Subcutaneous abdominal adipose tissue (tissue), 5 donors: ENCODE measurements at regions not wholly inside any gene's neighbourhood (a gene's known extent, or its start where the extent isn't known, plus 50 kb on each side); places are given as distances from the start of the nearest gene placed in this dataset.

Source experiments
- H3K27ac ChIP-seq: one replicate; pipeline ENCODE4 v1.7.0; 2013; ENCODE audit warnings: low read depth, mild to moderate bottlenecking, inconsistent platforms, low read length, moderate library complexity
- H3K27me3 ChIP-seq, 5 donors: one replicate each; pipeline ENCODE4 v1.7.0; 2013; ENCODE audit warnings: low read length in 5 of 5, inconsistent platforms in 1 of 5; ENCODE audit not compliant: control insufficient read depth in 5 of 5, insufficient read depth in 4 of 5
- H3K36me3 ChIP-seq, 5 donors: one replicate each; pipeline ENCODE4 v1.7.0; 2013; ENCODE audit warnings: low read length in 5 of 5; ENCODE audit not compliant: control insufficient read depth in 5 of 5, insufficient read depth in 5 of 5
- H3K4me1 ChIP-seq, 5 donors: one replicate each; pipeline ENCODE4 v1.7.0; 2013; ENCODE audit warnings: low read length in 5 of 5, mild to moderate bottlenecking in 3 of 5, moderate library complexity in 1 of 5; ENCODE audit not compliant: control insufficient read depth in 5 of 5, insufficient read depth in 5 of 5
- H3K4me3 ChIP-seq, 5 donors: one replicate each; pipeline ENCODE4 v1.7.0; 2013; ENCODE audit warnings: low read length in 5 of 5, low read depth in 1 of 5
- H3K9ac ChIP-seq, 5 donors: one replicate each; pipeline ENCODE4 v1.7.0; 2013; ENCODE audit warnings: low read length in 5 of 5, mild to moderate bottlenecking in 4 of 5, moderate library complexity in 3 of 5
- H3K9me3 ChIP-seq, 5 donors: one replicate each; pipeline ENCODE4 v1.7.0; 2013; ENCODE audit warnings: low read length in 5 of 5; ENCODE audit not compliant: control insufficient read depth in 5 of 5
- donor health status: healthy.
- donor health status: healthy.
- donor health status: healthy.
- donor health status: healthy.
- donor health status: healthy.

DNA sequence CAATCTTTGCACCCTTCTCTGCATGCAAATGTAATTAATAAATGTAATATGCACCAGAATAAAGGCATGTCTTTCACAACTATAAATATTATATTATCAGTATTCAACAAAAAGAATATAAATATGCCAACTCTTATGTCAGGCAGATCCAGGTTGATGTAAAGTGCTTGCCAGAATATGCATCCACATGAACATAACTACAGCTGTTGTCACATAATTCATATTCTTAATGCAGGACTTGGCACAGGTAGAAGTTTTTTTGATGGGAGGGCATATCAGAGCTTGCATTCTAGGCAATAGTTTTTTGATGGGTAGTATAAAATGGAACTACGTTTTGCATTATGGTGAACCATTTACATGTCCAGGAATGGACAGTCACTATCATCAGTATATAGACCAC lies 544.3 kb downstream of the ZNF804A start:
- H3K9ac ChIP-seq: no peak overlapping the region
- H3K9me3 ChIP-seq: no peaks in the 10 kb centered on the region
- no peak overlapping the region for H3K27ac ChIP-seq
- no peaks in the 10 kb centered on the region for H3K4me1 ChIP-seq
- no peaks in the 10 kb centered on the region for H3K27me3 ChIP-seq
- no peaks in the 10 kb centered on the region for H3K36me3 ChIP-seq
- no peak overlapping the region for H3K4me3 ChIP-seq

DNA sequence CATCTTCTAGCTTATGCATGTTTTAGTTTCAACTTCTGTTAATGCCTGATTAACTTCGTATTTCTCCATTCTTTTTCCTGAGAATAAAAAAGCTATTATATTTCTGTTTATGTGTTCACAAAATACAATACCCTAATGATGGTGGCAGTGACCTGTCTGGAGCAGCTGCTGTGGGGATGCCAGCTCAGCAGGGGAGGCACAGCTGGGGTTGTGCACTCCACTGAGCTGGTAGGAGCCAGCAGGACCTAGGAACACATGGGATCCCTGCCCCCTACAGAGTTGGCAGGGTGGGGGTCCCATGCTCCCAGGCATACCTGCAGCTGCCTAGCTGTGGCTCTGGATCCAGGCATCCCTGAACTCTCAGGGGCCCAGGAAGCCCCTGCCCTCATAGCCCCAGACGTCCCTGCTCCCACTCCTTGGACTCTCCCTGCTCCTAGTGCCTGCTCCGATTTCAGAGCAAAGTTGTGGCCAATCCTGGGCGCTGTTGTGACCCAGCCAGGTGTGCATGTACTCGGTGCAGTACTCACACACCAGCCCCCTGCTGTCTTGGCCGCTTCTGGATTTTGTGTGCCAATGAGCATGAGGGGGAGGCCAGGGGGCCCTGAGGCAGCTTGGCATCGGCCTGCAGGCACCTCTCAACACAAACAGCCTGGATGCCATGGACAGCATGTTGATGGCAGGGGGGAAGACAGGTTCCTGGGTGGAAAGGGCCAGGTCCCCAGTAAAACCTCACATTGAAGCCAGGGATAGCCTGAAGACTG lies 546.0 kb downstream of the ZNF804A start:
- no peaks in the 10 kb centered on the region for H3K27me3 ChIP-seq
- no peaks in the 10 kb centered on the region for H3K9me3 ChIP-seq
- H3K27ac ChIP-seq: no peak overlapping the region
- H3K4me3 ChIP-seq: no peak overlapping the region
- no peaks in the 10 kb centered on the region for H3K4me1 ChIP-seq
- H3K36me3 ChIP-seq: no peaks in the 10 kb centered on the region
- no peak overlapping the region for H3K9ac ChIP-seq

DNA sequence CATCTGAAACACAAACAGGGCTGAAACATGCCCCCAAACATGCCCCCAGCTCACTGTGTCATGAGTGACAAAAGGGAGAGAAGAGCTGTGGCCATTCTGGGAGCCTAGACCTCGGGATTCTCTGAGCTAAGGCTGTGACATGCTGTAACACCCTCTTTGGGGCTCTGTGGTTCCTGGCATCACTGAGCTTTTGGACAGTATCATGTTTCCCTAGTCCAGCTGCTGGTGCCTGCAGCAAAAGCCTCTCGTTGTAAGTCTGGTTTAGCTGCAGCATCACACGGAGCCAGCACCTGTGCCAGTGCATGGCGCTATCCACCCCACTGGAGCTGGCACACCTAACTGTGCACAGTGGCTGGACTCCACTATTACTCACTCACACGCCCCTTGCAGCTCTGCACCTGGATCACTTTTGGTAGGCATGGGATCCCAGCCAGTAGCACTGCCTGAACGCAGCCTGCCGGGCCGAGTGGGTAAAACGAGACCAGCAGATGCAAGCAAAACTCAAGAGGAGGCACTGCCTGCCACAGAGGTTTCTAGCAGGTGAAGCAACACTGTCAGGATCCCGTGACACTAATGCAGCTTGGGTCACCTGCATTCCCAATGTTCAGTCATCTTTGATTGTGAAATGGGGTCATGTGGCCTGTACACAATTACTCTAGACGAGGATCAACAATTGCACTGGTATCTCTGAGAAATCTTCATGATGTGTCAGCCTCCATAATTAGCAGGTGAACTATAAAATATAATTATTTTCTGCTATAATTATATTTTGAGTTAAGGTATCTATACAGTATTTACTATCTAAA lies 547.2 kb downstream of the ZNF804A start:
- H3K9ac ChIP-seq: no peak overlapping the region
- no peak overlapping the region for H3K4me3 ChIP-seq

DNA sequence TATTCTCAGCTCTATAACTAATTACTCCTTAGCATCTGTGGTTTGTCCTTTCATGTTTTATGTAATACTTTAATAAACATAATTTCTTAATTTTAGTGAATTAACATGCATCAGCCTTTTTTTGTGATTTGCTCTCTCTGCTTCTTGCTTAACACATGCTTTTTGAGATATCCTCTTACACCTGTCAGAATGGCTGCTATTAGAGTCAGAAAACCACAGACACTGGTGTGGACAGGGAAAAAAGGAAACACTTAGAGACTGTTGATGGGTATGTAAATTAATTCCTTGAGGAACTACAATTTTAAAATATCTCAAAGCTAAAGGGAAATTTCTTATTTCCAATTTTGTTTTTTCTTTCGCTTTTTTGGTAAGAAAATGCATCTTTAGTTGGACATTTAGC lies 549.0 kb downstream of the ZNF804A start:
- H3K36me3 ChIP-seq: no peaks in the 10 kb centered on the region
- H3K9ac ChIP-seq: no peak overlapping the region
- H3K4me3 ChIP-seq: no peak overlapping the region
- H3K9me3 ChIP-seq: no peaks in the 10 kb centered on the region
- H3K4me1 ChIP-seq: no peaks in the 10 kb centered on the region
- no peaks in the 10 kb centered on the region for H3K27me3 ChIP-seq
- no peak overlapping the region for H3K27ac ChIP-seq

More for the DNA sequence above, 547.2 kb downstream of the ZNF804A start:
- no peaks in the 10 kb centered on the region for H3K4me1 ChIP-seq
- H3K36me3 ChIP-seq: no peaks in the 10 kb centered on the region
- H3K27me3 ChIP-seq: no peaks in the 10 kb centered on the region
- no peak overlapping the region for H3K27ac ChIP-seq
- no peaks in the 10 kb centered on the region for H3K9me3 ChIP-seq

DNA sequence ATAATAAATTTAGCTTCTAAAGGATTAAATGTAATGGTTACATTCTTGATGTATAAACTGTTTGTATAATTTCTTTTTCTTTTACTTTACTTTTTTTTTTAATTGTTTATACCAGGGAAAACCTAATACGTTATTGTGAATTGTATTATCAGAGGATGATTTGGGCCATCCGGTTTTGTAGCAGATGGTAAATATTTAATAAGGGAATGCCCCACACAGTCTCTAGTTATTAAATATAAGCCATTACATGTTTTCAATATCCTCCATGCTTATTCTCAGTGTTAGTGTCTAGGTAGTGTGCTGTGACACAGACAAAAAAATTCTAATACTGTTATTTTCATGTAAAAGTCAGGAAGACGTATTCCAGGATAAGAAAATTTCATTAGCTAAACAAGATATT lies 553.9 kb downstream of the ZNF804A start:
- H3K4me3 ChIP-seq: no peak overlapping the region
- no peaks in the 10 kb centered on the region for H3K27me3 ChIP-seq
- no peaks in the 10 kb centered on the region for H3K9me3 ChIP-seq
- H3K9ac ChIP-seq: no peak overlapping the region
- no peak overlapping the region for H3K27ac ChIP-seq
- no peaks in the 10 kb centered on the region for H3K36me3 ChIP-seq
- no peaks in the 10 kb centered on the region for H3K4me1 ChIP-seq

DNA sequence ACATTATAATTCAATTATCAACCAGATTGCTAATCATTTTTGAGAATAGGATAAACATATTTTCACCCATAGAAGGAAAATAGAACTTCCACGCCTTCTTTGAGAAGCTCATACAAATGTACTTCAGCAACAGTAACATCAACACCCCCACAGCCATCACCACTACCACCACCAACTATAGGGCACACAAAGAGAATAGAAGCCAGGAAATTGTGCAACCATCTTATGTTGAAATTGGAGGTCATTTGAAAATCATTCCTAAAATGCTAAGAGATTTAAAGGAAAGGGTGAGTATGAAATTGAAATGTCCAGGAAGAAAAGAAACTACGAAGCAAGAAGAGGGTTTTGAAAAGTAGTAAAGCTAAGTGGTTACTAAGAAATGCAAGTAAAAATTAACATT lies 563.4 kb downstream of the ZNF804A start:
- Histone ChIP-seq H3K9me3 (no peaks in the 10 kb centered on the region), H3K4me1 (no peaks in the 10 kb centered on the region), H3K27me3 (no peaks in the 10 kb centered on the region), H3K27ac (no peak overlapping the region), H3K4me3 (no peak overlapping the region), H3K9ac (no peak overlapping the region), H3K36me3 (no peaks in the 10 kb centered on the region)

DNA sequence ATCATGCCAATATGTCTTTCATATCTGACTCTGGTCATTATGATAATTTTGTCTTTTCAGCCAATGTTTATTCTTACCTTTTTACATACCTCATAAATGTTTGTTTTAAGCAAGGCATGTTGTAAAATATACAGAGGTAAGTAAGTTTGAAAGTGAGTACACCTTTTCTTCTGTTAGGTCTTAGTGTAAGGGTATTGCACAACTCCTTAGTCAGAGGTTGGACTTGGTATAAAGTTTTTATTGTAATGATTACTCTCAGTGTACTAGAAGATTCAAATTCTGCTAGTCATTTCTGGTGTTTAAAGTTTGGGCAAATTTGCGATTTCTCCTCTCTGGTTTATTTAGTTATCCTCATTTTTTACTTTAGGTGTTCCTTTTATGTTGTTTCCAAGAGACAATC lies 564.3 kb upstream of the FSIP2 start:
- no peaks in the 10 kb centered on the region for H3K9me3 ChIP-seq

DNA sequence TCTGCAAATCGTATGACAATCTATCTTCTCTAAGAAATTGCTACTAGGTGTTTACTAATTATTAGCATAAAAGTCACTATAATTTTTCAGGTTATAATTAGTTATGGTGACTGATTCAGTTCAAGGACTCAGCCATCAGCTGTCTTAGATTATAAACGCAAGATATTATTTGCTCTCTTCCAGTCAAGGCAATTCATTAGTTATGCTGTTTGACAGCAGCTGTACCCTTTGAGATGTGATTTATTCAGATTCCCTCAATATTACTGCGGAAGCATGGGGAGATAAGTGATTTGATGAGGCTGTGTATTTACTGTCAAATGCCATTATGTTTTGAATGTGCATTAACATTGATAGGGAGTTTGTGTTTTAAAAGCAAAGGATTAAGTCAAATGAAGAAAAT lies 558.9 kb upstream of the FSIP2 start:
- Histone ChIP-seq H3K36me3 (no peaks in the 10 kb centered on the region), H3K4me3 (no peak overlapping the region), H3K4me1 (no peaks in the 10 kb centered on the region), H3K9me3 (peaks cover 0 to under 1% (median 0%) of the 10 kb centered on the region in 5 donors), H3K27ac (no peak overlapping the region), H3K27me3 (no peaks in the 10 kb centered on the region), H3K9ac (no peak overlapping the region)

More for the DNA sequence above, 564.3 kb upstream of the FSIP2 start:
- no peaks in the 10 kb centered on the region for H3K36me3 ChIP-seq
- H3K4me1 ChIP-seq: no peaks in the 10 kb centered on the region
- H3K9ac ChIP-seq: no peak overlapping the region
- H3K4me3 ChIP-seq: no peak overlapping the region
- H3K27ac ChIP-seq: no peak overlapping the region
- H3K27me3 ChIP-seq: no peaks in the 10 kb centered on the region

DNA sequence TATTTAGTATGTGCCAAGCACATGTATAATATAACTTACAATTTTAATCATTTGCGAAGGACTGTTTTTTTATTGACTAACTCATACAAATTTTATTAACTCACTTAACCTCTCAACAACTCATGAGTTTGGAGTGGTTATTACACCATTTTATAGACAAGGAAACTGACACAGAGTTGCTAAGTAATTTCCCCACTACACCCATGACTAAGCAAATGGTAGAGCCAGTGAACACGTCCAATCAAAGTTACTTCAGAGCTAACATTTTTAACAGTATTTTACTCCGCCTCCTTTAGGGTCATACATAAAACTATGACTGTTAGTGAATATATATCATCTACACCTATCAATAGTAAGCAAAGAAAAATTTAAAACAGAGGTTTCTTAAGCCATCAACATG lies 556.7 kb upstream of the FSIP2 start:
- H3K36me3 ChIP-seq: no peaks in the 10 kb centered on the region
- no peak overlapping the region for H3K9ac ChIP-seq
- H3K27me3 ChIP-seq: no peaks in the 10 kb centered on the region
- H3K4me3 ChIP-seq: no peak overlapping the region
- H3K4me1 ChIP-seq: no peaks in the 10 kb centered on the region
- H3K27ac ChIP-seq: no peak overlapping the region
- H3K9me3 ChIP-seq: peaks cover 0 to 4% (median 0%) of the 10 kb centered on the region in 5 donors

DNA sequence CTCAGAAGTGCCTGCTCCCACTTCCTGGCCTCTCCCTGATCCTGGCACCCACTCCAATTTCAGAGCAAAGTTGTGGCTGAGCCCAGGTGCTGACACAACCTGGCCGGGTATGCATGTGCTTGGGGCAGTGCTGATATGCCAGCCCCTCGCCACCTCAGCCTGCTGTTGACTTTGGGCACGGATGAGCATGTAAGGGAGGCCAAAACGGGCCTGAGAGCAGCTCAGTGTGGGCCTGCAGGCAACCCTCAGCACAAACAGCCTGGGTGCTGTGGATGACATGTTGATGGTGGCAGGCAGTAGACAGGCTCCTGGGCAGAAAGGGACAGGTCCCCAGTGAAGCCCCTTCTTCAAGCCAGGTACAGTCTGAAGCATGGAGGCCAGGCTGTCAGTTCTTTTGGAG lies 553.6 kb upstream of the FSIP2 start:
- no peak overlapping the region for H3K4me3 ChIP-seq
- no peaks in the 10 kb centered on the region for H3K27me3 ChIP-seq
- H3K27ac ChIP-seq: no peak overlapping the region
- H3K4me1 ChIP-seq: no peaks in the 10 kb centered on the region
- no peak overlapping the region for H3K9ac ChIP-seq
- no peaks in the 10 kb centered on the region for H3K36me3 ChIP-seq
- peaks cover 0 to 4% (median 0%) of the 10 kb centered on the region in 5 donors for H3K9me3 ChIP-seq
